CD4-positive, alpha-beta T cell (primary cell): ENCODE measurements at regions not wholly inside any gene's neighbourhood (a gene's known extent, or its start where the extent isn't known, plus 50 kb on each side); places are given as distances from the start of the nearest gene placed in this dataset.

Source experiments
- ATAC-seq: fragments of 200-7000 bp; cut with Tn5 transposase; one replicate; pipeline ENCODE4 v1.10.0; 2022; ENCODE audit warnings: mild to moderate bottlenecking; ENCODE audit not compliant: poor library complexity
- CTCF ChIA-PET: fragments of 350-600 bp; sonication (Branson Sonifier 250); formaldehyde crosslinking; loops from one replicate; lab custom pipeline; 2021; ENCODE audit warnings: antibody characterized with exemption, inconsistent platforms; lab: Charles Lee
- POLR2A ChIA-PET: fragments of 350-600 bp; sonication (Branson Sonifier 250); formaldehyde crosslinking; loops from one replicate; lab custom pipeline; 2021; ENCODE audit warnings: antibody characterized with exemption, inconsistent platforms; lab: Charles Lee
- DNase-seq, 14 experiments: peaks; one replicate each; pipeline ENCODE4 v3.0.0-alpha.2; 2013 to 2020; ENCODE audit warnings: mixed read lengths in 2 of 14
- H3K27ac ChIP-seq, 2 donors: one replicate each; pipeline versions ENCODE4 v1.5.1 to v1.7.0; 2013; ENCODE audit warnings: low read length in 2 of 2, low read depth in 1 of 2, mild to moderate bottlenecking in 1 of 2
- H3K27me3 ChIP-seq, 2 experiments: 1 replicate in 1 of 2; 2 replicates in 1 of 2; pipeline versions ENCODE4 v1.6.1 to v1.7.0; 2013; ENCODE audit warnings: low read length in 2 of 2, control low read depth in 1 of 2, mild to moderate bottlenecking in 1 of 2, moderate library complexity in 1 of 2; ENCODE audit not compliant: insufficient read depth in 2 of 2, control insufficient read depth in 1 of 2
- H3K36me3 ChIP-seq: one replicate; pipeline ENCODE4 v1.6.1; 2013; ENCODE audit warnings: low read length, control low read depth; ENCODE audit not compliant: insufficient read depth
- H3K4me1 ChIP-seq: one replicate; pipeline ENCODE4 v1.6.1; 2013; ENCODE audit warnings: low read length, control low read depth; ENCODE audit not compliant: insufficient read depth
- H3K4me3 ChIP-seq: one replicate; pipeline ENCODE4 v1.5.1; 2013; ENCODE audit warnings: mild to moderate bottlenecking, low read length, moderate library complexity
- H3K9me3 ChIP-seq, 2 experiments: 1 replicate in 1 of 2; 2 replicates in 1 of 2; pipeline versions ENCODE4 v1.6.1 to v1.7.0; 2013; ENCODE audit warnings: low read length in 2 of 2, mild to moderate bottlenecking in 2 of 2, control low read depth in 1 of 2, moderate library complexity in 1 of 2; ENCODE audit not compliant: control insufficient read depth in 1 of 2, insufficient read depth in 1 of 2
- H3K27ac Mint-ChIP-seq: one replicate; pipeline ENCODE4 v1.8.0; 2020; ENCODE audit warnings: mixed read lengths
- H3K27me3 Mint-ChIP-seq: one replicate; pipeline ENCODE4 v1.8.0; 2021; ENCODE audit warnings: mixed read lengths
- H3K36me3 Mint-ChIP-seq: one replicate; pipeline ENCODE4 v1.8.0; 2021; ENCODE audit warnings: low read depth, mixed read lengths
- H3K4me1 Mint-ChIP-seq: one replicate; pipeline ENCODE4 v1.8.0; 2021; ENCODE audit warnings: low read depth, mixed read lengths
- H3K4me3 Mint-ChIP-seq: one replicate; pipeline ENCODE4 v1.8.0; 2020; ENCODE audit warnings: mild to moderate bottlenecking, mixed read lengths
- H3K9me3 Mint-ChIP-seq: one replicate; pipeline ENCODE4 v1.8.0; 2020; ENCODE audit warnings: mixed read lengths
- CTCF ChIP-seq: fragments of 200-600 bp; IDR thresholded peaks from one replicate; pipeline ENCODE4 v1.8.0; 2022; ENCODE audit warnings: antibody characterized with exemption, mild to moderate bottlenecking
- intact Hi-C, 2 experiments: fragments of 100-400 bp; cut with DNase I in 1 of 2; cut with micrococcal nuclease in 1 of 2; formaldehyde crosslinking; loops; one replicate each; pipeline versions ENCODE4 v1.15.1 to v1.9.0; 2023 to 2025; cut with DNase I, micrococcal nuclease

- ATAC-seq, result no peak
These were observed 159.9 kb downstream of the OLFM1 start for GRCh38 chr9:135247227-135247930.

GRCh38 chr9:135248111-135248510, 160.6 kb downstream of the OLFM1 start:
- ChIA-PET POLR2A (no interaction called here), CTCF (no interaction called here)
- Mint-ChIP-seq H3K9me3 (no peaks in the 10 kb centered on the region), H3K4me3 (no peak overlapping the region), H3K4me1 (no peaks in the 10 kb centered on the region), H3K27ac (no peak overlapping the region), H3K27me3 (peaks cover 12% of the 10 kb centered on the region), H3K36me3 (no peaks in the 10 kb centered on the region)
- no peaks in the 10 kb centered on the region for H3K4me1 ChIP-seq
- H3K27ac ChIP-seq, result no peak overlapping the region
- DNase-seq (no peak), ATAC-seq (no peak)
- peaks cover 0 to 6% of the 10 kb centered on the region in 2 experiments for H3K9me3 ChIP-seq
- H3K36me3 ChIP-seq, result no peaks in the 10 kb centered on the region
- peaks cover 0 to 4% of the 10 kb centered on the region in 2 experiments for H3K27me3 ChIP-seq
- no peak for TF ChIP-seq CTCF
- no peak overlapping the region for H3K4me3 ChIP-seq
- intact Hi-C loops, result no loop called here

More at GRCh38 chr9:135247227-135247930, 159.9 kb downstream of the OLFM1 start:
- H3K4me1 ChIP-seq, result no peaks in the 10 kb centered on the region
- peaks cover 0 to 6% of the 10 kb centered on the region in 2 experiments for H3K9me3 ChIP-seq
- Mint-ChIP-seq H3K27me3 (peaks cover 12% of the 10 kb centered on the region), H3K36me3 (no peaks in the 10 kb centered on the region), H3K27ac (no peak overlapping the region), H3K4me1 (no peaks in the 10 kb centered on the region), H3K9me3 (no peaks in the 10 kb centered on the region), H3K4me3 (no peak overlapping the region)
- no peaks in the 10 kb centered on the region for H3K36me3 ChIP-seq
- TF ChIP-seq CTCF, result no peak
- no peak for DNase-seq
- ChIA-PET CTCF (no interaction called here), POLR2A (no interaction called here)
- no peak overlapping the region for H3K27ac ChIP-seq
- intact Hi-C loops, result no loop called here
- no peak overlapping the region for H3K4me3 ChIP-seq
- peaks cover 0 to 4% of the 10 kb centered on the region in 2 experiments for H3K27me3 ChIP-seq

GRCh38 chr9:135248721-135249120, 161.3 kb downstream of the OLFM1 start:
- H3K9me3 ChIP-seq, result peaks cover 0 to 6% of the 10 kb centered on the region in 2 experiments
- H3K27ac Mint-ChIP-seq, result no peak overlapping the region
- no peak for ATAC-seq
- H3K27ac ChIP-seq, result no peak overlapping the region
- H3K4me1 Mint-ChIP-seq, result no peaks in the 10 kb centered on the region
- DNase-seq, result no peak
- H3K27me3 ChIP-seq, result peaks cover 0 to 4% of the 10 kb centered on the region in 2 experiments
- TF ChIP-seq CTCF, result no peak
- H3K36me3 ChIP-seq, result no peaks in the 10 kb centered on the region
- H3K4me3 Mint-ChIP-seq, result no peak overlapping the region
- H3K27me3 Mint-ChIP-seq, result peaks cover 12% of the 10 kb centered on the region
- H3K9me3 Mint-ChIP-seq, result no peaks in the 10 kb centered on the region
- no peaks in the 10 kb centered on the region for H3K4me1 ChIP-seq
- intact Hi-C loops, result no loop called here
- no peak overlapping the region for H3K4me3 ChIP-seq
- POLR2A ChIA-PET, result no interaction called here
- CTCF ChIA-PET, result no interaction called here
- H3K36me3 Mint-ChIP-seq, result no peaks in the 10 kb centered on the region
